ENCODE measurements at regions not wholly inside any gene's neighbourhood (a gene's known extent, or its start where the extent isn't known, plus 50 kb on each side); places are given as distances from the start of the nearest gene placed in this dataset.

GRCh38 chr15:95274101-95274500 lies 1042.7 kb downstream of the MCTP2 start:
- TF ChIP-seq CTCF (conservative IDR thresholded peaks at IDR 0.05; ENCODE audit: low read depth, low read length), result no peak
- no peak for DNase-seq (ENCODE audit: low read depth)
- H3K4me3 ChIP-seq (ENCODE audit: low read length), result no peak overlapping the region

GRCh38 chr15:95277266-95277665 lies 1045.9 kb downstream of the MCTP2 start:
- DNase-seq (ENCODE audit: low read depth), result no peak
- TF ChIP-seq CTCF (conservative IDR thresholded peaks at IDR 0.05; ENCODE audit: low read depth, low read length), result no peak
- H3K4me3 ChIP-seq (ENCODE audit: low read length), result no peak overlapping the region

- TF ChIP-seq CTCF (conservative IDR thresholded peaks at IDR 0.05; ENCODE audit: low read depth, low read length), result no peak
- no peak overlapping the region for H3K4me3 ChIP-seq (ENCODE audit: low read length)
- DNase-seq (ENCODE audit: low read depth), result no peak
Measured at GRCh38 chr15:95278532-95279245, 1047.3 kb downstream of the MCTP2 start.

- H3K4me3 ChIP-seq (ENCODE audit: low read length), result no peak overlapping the region
- TF ChIP-seq CTCF (conservative IDR thresholded peaks at IDR 0.05; ENCODE audit: low read depth, low read length), result no peak
- DNase-seq (ENCODE audit: low read depth), result no peak
Measured at GRCh38 chr15:95279277-95280019, 1048.1 kb downstream of the MCTP2 start.

GRCh38 chr15:95280711-95281110 lies 1049.3 kb downstream of the MCTP2 start:
- no peak for TF ChIP-seq CTCF (conservative IDR thresholded peaks at IDR 0.05; ENCODE audit: low read depth, low read length)
- H3K4me3 ChIP-seq (ENCODE audit: low read length), result no peak overlapping the region
- no peak for DNase-seq (ENCODE audit: low read depth)

GRCh38 chr15:95281470-95281869 lies 1049.0 kb upstream of the NR2F2 start:
- no peak overlapping the region for H3K4me3 ChIP-seq (ENCODE audit: low read length)
- TF ChIP-seq CTCF (conservative IDR thresholded peaks at IDR 0.05; ENCODE audit: low read depth, low read length), result no peak
- DNase-seq (ENCODE audit: low read depth), result no peak

GRCh38 chr15:95284492-95284891 lies 1046.0 kb upstream of the NR2F2 start:
- no peak overlapping the region for H3K4me3 ChIP-seq (ENCODE audit: low read length)
- TF ChIP-seq CTCF (conservative IDR thresholded peaks at IDR 0.05; ENCODE audit: low read depth, low read length), result no peak
- DNase-seq (ENCODE audit: low read depth), result no peak
